Activated CD8-positive, alpha-beta memory T cell treated with anti-CD3 and anti-CD28 coated beads for 36 hours (primary cell): ENCODE measurements at regions not wholly inside any gene's neighbourhood (a gene's known extent, or its start where the extent isn't known, plus 50 kb on each side); places are given as distances from the start of the nearest gene placed in this dataset.

Source experiments
- CTCF ChIA-PET: fragments of 350-600 bp; sonication (Branson Sonifier 250); formaldehyde crosslinking; loops from one replicate; lab custom pipeline; 2021; ENCODE audit warnings: antibody characterized with exemption; lab: Charles Lee
- POLR2A ChIA-PET: fragments of 350-600 bp; sonication (Branson Sonifier 250); formaldehyde crosslinking; loops from one replicate; lab custom pipeline; 2021; ENCODE audit warnings: antibody characterized with exemption; lab: Charles Lee

DNA sequence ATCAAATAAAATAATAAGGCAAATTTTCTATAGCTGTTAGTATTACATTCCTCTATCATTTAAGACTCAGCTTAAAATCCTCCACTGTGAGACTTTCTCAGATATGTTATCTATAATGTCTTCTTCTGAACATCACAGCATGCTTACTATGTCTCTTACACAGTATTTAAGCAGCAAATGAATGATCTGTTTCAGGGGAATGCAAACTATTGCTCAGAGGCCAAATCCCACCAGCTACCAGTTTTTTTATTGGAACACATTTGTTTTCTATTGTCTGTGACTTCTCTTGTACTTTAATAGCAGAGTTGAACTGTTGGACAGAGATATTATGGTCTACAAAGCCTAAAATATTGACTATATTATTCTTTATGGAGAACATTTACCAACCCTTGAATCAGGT is 59.6 kb downstream of the C3orf38 start:
- POLR2A ChIA-PET, result no interaction called here
- CTCF ChIA-PET, result no interaction called here

DNA sequence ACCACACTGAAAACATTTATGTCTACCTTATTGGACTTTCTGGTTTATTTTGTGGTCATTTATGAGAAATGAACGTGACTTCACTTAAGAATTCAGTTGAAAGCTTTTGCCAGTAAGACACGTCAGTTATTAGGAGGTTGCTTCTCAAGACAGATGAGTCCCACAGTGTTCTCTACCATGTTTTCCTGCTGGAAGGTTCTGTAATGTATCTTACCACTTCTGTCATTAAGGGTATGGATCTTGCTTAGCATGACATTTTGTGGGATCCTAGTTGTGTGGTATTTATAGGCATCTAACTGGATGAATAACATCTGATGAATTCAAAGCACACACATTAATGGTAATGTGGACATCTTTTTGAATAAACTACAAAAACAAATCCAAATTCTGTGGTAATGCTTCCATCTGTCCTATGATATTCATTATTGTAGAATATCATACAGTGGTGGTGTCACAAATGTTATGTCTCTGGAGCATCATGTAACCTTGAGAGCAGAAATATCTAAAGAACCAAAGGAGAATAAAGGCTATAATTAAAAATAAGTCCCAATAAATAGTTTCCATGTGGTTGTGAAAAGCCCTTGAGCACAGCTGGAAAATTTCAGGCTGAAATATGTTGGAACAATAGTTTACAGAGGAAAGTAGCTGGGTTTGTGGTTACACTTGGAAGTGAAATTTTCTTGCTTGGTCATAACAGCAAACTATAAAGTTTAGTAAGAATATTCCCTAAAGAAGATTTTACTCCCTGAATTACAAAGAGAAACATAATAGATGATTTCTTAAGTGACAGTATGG is 61.5 kb downstream of the C3orf38 start:
- ChIA-PET CTCF (no interaction called here), POLR2A (no interaction called here)

DNA sequence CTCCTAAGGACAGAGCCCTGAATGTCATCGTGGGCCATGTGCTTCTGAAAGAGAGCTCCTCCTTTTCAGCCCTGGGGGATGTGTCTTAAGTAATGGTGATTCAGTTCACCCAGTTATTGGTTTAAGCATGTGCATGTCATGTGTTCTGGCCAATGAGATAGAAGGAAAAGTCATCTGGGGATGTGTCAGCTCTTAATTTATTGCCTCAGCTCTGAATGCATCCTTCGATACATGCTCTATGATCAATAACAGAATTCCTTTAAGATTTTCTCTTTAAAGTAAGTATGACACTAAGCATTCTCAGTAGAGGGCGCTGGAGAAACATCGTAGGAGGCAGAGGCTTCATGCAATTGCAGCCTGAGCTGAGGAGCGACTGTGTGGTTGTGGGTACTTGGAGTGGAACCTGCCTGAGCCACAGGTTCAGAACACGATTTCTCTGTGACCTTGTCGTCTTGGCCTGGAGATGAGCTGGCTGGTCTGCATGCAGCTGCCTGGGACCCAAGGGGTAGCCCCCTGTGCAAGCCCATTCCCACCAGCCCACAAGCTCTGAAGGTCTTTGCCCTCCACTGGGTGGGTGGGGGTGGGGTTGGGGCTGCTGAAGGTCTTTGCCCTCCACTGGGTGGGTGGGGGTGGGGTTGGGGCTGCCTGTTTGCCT is 69.5 kb downstream of the C3orf38 start:
- ChIA-PET CTCF (no interaction called here), POLR2A (no interaction called here)

DNA sequence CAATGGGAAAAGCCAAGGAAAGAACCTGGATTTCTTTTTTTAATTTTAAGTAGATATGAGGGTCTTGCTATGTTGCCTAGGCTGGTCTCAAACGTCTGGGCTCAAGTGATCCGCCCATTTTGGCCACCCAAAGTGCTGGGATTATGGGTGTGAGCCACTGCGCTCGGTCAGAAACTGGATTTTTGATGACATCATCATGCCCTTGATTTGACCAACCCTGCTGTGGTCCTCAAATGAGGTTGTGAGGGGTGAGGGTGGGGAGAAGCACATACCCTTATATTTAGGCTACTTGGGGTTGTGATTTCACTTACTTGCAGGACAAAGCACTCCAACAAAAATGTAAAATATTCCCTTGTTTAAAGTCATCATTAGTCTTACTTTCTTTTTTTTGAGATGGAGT is 70.4 kb downstream of the C3orf38 start:
- CTCF ChIA-PET, result no interaction called here
- POLR2A ChIA-PET, result no interaction called here

DNA sequence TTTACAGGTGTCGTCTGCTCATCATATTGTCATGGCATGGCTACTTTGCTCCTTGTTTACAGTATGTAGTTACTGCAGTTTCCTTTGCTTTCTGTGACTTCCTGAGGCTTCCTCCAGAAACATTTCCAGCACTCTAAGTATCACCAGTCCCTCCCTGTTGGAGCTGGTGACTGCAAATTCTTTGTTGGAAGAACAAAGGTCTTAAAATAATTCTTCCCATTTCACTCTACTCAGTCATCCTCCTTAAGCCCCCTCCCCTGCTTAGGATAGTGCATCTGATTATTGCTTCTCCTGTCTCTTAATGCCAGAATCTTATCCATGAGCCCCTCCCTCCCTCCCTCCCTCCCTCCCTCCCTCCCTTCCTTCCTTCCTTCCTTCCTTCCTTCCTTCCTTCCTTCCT is 72.0 kb downstream of the C3orf38 start:
- ChIA-PET CTCF (no interaction called here), POLR2A (no interaction called here)

DNA sequence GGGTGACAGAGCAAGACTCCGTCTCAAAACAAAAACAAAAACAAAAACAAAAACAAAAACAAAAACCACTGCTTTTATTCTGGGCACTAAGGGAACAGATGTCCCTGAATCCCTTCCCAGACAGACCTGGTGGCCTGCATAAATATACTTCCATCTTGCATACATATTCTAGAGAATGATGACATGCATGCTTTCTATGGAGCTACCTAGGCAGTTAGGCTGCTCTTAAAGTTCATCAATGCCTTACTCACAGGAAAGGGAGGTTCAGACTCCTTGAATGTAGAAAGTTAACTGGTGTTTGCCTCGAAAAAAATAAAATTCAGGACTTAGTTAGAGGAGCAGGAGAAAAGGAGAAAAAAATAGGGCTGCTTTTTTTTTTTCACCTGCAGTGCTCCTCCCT is 72.6 kb downstream of the C3orf38 start:
- CTCF ChIA-PET, result no interaction called here
- POLR2A ChIA-PET, result no interaction called here

DNA sequence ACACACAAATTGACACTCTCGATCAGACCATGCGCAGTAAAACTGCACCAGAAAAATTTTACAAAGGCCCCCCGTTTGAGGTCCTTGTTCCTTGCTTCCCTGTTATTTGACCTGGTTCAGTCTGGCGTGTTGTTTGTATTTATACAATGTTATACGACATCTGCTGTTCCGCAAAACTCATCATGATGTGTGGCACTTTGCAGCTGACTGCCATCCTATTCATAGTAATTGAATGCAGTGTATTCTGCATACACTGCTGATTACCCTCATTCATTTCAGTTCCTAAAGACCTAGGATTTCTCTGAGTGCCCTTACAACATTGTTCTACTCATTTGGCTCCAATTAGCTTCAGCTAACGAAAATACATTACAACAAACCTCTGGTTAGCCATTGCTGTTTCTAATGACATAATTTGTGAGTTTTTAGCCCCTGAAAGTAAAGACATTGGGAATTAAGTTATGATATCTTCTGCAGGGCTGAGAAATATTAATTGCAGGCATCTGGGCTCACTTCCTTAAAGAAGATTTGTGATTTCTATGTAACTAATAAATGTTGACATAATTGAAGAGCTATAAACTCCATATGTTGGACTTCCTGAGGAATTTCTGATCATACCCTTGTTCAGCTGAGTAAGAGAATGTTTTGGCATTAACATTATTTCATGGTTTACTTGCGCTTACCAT is 75.7 kb downstream of the C3orf38 start:
- CTCF ChIA-PET, result no interaction called here
- POLR2A ChIA-PET, result no interaction called here

DNA sequence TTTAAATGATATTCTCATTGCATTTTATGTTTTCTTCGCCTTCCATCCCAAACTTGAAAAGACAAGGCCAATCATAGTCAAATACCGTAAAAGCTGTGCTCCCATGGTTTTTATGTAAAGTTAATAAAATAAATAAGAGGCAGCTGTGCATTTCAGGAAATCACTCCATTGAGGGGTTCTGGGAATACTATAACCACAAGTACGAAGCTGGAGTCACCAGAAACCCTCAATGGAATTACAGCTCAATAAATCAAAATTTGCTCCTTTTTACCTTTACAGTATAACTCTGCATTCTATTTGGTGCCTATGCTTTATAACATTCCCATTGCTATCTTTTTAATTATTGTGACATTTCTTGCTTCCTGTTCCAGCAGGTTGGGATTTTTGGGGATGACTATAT is 77.2 kb downstream of the C3orf38 start:
- ChIA-PET POLR2A (no interaction called here), CTCF (no interaction called here)

DNA sequence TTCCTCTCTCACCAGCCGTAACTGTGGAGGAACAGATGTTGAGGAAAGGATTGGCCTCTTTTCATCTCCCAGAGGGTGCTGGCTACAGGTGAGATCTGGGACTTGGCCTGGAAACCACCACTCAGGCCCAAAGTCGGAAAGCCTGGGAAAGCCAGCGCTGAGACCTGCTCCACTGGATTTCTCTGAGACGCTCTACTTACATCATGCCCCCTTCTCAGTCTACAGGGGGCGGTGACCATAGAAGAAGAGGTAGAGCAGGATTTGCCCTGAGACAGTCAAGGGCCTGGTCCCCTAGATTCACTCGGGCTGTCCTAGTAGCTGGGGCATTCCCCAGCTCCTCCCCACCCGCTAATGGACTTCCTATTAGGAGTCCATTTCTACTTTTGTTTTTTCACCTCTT is 80.9 kb downstream of the C3orf38 start:
- POLR2A ChIA-PET, result no interaction called here
- CTCF ChIA-PET, result no interaction called here

DNA sequence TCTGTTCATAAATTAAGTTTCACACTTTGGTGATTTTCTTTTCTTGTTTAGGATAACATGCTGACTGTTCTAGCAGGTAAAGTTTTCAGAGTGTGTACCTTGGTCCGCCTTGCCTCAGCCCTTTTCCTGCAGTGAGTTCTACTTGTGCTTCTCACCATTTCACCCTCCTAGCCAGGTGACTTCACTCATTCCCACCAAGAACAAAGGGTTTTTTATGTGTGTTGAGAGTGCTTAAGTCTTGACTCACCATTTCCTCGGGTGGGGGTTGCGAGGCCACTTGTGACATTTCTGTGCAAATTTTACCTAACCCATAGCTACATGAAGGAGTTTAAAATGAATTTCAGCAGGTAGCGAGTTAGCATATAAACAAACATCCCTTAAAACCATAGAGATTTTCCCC is 81.4 kb downstream of the C3orf38 start:
- POLR2A ChIA-PET, result no interaction called here
- CTCF ChIA-PET, result no interaction called here

DNA sequence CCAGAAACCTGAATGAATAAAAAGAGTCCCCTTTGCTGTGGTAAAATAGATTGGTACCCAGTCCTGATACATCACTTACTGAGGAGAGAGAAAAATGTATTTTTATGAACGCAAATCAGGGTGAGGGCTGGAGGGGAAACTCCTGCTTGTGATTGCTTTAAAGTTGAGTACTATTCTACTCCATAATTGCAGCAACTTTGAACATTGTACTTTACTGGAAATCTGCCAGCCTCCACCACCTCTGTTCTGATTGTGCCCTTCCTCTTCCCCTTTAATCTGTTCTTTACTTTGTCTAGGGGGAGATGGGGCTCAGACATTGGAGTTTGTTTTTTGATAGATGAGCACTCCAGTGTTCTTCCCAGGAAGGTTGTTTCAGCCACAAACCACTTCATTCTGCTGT is 81.9 kb downstream of the C3orf38 start:
- CTCF ChIA-PET, result no interaction called here
- POLR2A ChIA-PET, result no interaction called here

DNA sequence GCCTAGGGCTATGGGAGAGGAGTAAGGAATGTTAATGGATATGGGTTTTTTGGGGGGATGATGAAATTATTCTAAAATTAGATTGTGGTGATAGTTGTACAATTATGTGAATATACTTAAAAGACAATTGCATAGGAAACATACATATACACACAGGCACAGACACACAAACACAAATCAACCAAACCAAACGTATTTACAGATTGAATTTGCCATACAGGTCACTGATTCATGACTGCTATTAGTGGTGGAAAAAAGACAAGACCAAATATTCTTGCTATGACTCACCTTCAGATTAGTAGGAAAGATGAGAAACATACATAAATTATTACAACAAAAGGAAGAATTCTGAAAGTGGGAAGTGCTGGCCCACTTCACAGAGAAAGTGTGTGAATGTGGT is 85.3 kb downstream of the C3orf38 start:
- ChIA-PET POLR2A (no interaction called here), CTCF (no interaction called here)

DNA sequence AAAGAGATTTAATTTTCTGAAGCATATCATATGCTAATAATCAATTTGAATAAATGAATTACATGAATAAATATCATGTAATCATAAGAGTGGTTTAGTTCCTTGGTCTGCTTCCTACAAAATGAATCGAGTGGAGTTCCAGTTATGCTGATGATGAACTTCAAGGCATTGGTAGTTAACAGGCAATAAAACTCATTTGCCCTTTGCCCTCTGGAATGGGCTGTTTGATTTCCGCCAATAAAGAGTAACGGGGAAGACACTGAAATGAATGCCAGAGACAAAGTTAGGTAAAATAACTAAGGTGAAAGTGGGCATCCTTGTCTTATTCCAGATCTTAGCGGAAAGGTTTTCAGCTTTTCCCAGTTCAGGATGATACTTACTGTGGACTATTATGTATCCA is 90.1 kb downstream of the C3orf38 start:
- CTCF ChIA-PET, result no interaction called here
- POLR2A ChIA-PET, result no interaction called here

DNA sequence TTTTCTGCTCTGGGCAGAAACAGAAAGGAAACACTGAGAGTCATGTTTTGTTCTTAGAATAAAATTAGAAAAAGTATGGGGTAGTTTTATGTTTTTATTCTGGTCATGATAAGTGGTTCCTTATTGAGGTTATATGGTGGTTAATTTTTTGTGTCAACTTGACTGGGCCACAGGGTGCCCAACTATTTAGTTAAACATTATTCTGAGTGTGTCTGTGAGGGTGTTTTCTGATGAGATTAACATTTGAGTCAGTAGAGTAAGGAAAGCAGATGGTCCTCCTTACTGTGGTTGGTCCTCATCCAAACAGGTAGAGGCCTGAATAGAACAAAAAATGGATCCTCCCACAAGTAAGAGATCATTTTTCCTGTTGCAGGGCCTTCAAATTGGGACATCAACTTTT is 98.9 kb downstream of the C3orf38 start:
- POLR2A ChIA-PET, result no interaction called here
- CTCF ChIA-PET, result no interaction called here

DNA sequence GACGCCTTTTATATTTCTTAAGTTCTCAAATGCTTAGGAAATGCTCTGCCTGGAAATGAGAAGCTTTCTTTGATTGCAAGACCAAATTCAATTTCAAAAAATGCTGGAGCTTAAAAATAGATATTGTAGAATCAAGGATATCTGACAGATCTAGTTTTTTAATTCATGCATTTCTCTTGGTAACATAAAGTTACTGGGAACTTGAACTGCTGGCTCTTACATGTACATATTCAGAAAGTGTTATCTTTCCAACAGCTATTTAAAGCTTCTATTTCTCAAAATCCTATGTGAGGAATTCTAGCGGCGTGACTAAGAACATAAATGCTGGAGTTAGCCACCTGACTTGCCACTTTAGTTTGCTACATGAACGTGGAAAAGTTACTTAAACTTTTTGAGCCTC is 109.3 kb downstream of the C3orf38 start:
- ChIA-PET POLR2A (no interaction called here), CTCF (no interaction called here)

DNA sequence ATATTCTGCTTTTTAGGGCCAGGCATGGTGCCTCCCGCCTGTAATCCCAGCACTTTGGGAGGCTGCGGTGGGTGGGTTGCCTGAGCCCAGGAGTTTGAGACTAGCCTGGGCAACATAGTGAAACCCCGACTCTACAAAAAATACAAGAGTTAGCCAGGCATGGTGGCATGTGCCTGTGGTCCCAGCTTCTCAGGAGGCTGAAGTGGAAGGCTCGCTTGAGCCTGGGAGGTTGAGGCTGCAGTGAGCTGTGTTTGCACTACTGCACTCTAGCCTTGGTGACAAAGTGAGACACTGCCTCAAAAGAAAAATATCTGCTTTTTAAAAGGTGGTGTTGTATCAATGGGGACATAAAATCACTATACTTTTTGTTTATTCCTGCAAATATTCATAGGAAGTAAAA is 112.8 kb downstream of the C3orf38 start:
- POLR2A ChIA-PET, result no interaction called here
- CTCF ChIA-PET, result interaction anchor here (0.6 kb wide), 1 partner anchor 9 kb away, joined by 3 read pairs; no protein-coding TSS in a partner anchor

DNA sequence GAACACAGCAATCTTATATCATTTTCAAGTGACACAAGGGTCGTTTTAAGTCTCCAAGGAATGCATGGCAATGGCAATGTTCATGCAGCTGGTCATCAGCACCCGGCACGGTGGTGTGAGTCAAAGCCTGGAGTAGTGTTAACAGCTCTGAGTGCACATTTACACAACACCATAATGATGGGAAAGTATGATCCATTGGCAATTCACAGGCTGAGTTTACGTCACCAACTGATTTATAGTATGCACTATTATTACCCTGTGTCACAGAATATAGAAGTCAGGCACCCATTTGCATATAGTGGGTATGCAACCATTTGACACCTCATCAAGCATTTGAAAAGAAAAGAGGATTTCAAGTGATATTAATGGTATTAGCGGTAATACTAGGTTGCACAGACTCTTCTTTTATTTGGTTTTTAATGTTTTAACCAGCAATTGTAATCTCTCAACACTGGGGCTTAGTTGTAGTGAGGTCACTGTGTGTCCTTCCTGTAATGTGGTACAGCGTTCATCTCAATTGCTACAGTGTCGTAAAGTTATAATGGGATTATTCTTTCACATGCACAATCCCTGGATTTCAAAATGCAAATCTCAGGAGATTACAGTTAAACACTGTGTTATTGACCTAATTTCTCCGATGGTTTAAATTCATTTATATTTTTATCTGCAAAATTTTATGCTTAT is 113.8 kb downstream of the C3orf38 start:
- CTCF ChIA-PET, result no interaction called here
- POLR2A ChIA-PET, result no interaction called here

DNA sequence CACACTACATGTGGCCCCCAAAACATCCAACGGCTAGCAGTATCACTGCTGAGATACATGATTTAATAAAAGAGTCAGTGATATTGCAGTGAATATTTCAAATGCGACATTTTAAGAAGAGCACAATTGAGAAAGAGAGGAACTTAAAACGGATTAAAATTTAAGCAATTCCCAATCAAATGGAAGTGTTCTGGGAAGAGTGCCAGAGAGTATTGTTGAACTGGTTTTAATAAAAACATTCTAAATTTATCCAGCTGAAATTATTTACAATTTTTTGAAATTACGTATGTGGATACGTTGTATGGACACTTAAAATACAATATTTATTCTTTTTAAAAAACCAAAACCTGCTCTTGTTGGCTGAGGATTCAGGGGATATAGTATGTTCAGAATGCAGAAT is 117.7 kb downstream of the C3orf38 start:
- POLR2A ChIA-PET, result no interaction called here
- CTCF ChIA-PET, result no interaction called here

DNA sequence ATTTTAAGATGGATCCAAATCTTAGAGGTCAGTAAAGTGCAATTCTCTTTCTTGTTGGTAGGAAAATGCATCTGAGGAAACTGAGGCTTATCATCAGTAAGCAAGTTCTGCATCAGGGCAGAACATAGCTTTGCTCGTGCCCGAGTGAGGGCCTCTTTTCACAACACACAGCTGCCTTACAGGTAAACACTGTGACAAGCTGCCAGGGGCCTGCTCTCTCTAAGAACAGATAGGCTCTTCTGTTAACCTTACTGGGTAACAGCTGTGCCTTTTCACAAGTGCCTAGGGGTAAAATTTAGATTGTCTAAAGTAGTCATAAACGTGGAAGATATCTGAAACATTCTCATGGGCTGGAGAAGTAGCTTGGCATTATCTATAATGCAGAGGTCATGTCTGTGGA is 118.1 kb downstream of the C3orf38 start:
- ChIA-PET CTCF (no interaction called here), POLR2A (no interaction called here)

DNA sequence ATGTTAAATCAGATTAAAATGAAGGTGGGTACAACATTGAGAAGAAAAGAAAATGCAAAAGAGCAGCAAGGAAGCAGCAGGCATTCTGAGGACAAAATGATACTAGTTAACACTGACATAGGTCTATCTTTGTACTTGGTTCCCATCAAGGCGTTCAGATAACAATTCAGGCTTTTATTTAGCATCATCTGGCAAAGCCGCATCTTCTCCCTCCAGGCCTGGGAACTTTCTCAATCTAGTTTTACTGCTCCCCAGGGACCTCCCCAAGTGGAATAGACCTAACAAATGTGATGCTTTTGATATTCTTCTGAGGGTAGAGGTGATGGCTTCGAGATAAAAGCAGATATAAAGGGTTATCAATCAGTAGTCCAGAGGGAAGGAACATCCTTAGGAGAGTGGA is 130.6 kb downstream of the C3orf38 start:
- CTCF ChIA-PET, result no interaction called here
- POLR2A ChIA-PET, result no interaction called here
